Heart left ventricle (tissue), 16 donors: ENCODE measurements at regions not wholly inside any gene's neighbourhood (a gene's known extent, or its start where the extent isn't known, plus 50 kb on each side); places are given as distances from the start of the nearest gene placed in this dataset.

Experiments used
- ATAC-seq, 4 donors: fragments of 200-7000 bp; cut with Tn5 transposase; one replicate each; pipeline ENCODE4 v1.9.1; 2020 to 2022; ENCODE audit warnings: moderate library complexity in 4 of 4, mild to moderate bottlenecking in 3 of 4, moderate number of reproducible peaks in 1 of 4
- DNase-seq, 5 donors: peaks; one replicate each; pipeline ENCODE4 v3.0.0-alpha.2; 2020
- H3K27ac ChIP-seq, 12 donors: fragments of 200-600 bp; sonication (generic) in 4 of 12; one replicate each; pipeline versions ENCODE4 v1.5.0 to v1.8.0; 2016 to 2022; ENCODE audit warnings: mild to moderate bottlenecking in 2 of 12
- H3K27me3 ChIP-seq, 9 donors: fragments of 200-600 bp; sonication (generic) in 2 of 9; one replicate each; pipeline versions ENCODE4 v1.5.1 to v1.8.0; 2016 to 2022; ENCODE audit warnings: mild to moderate bottlenecking in 3 of 9
- H3K36me3 ChIP-seq, 9 donors: fragments of 200-600 bp; sonication (generic) in 2 of 9; one replicate each; pipeline versions ENCODE4 v1.5.0 to v1.8.0; 2018 to 2022; ENCODE audit warnings: mild to moderate bottlenecking in 2 of 9
- H3K4me1 ChIP-seq, 12 donors: fragments of 200-600 bp; sonication (generic) in 4 of 12; one replicate each; pipeline versions ENCODE4 v1.5.0 to v1.8.0; 2016 to 2022; ENCODE audit warnings: mild to moderate bottlenecking in 3 of 12
- H3K4me3 ChIP-seq, 12 donors: fragments of 200-600 bp; sonication (generic) in 4 of 12; one replicate each; pipeline versions ENCODE4 v1.5.0 to v1.8.0; 2017 to 2022; ENCODE audit warnings: mild to moderate bottlenecking in 9 of 12, moderate library complexity in 4 of 12
- H3K9me3 ChIP-seq, 12 donors: fragments of 200-600 bp; sonication (generic) in 4 of 12; one replicate each; pipeline versions ENCODE4 v1.5.0 to v1.8.0; 2016 to 2022; ENCODE audit warnings: mild to moderate bottlenecking in 1 of 12
- CTCF ChIP-seq, 12 donors: fragments of 200-600 bp; sonication (generic) in 4 of 12; IDR thresholded peaks; one replicate each; pipeline versions ENCODE4 v1.5.0 to v1.8.0; 2018 to 2022; ENCODE audit warnings: antibody characterized with exemption in 12 of 12, mild to moderate bottlenecking in 5 of 12
- POLR2A ChIP-seq, 2 donors: fragments of 450-650 bp; IDR thresholded peaks; one replicate each; pipeline ENCODE4 v1.6.1; 2017; ENCODE audit warnings: antibody characterized with exemption in 2 of 2, mild to moderate bottlenecking in 2 of 2, moderate library complexity in 2 of 2
- WGBS, 4 donors: extraction: QIAGEN DNeasy Blood & Tissue Kit in 2 of 4; methylation state at CpG; one replicate each; pipeline versions ENCODE4 v1.1.5 to v1.1.7; 2013 to 2018; 5-methylcytosine and 5-hydroxymethylcytosine counted together
- intact Hi-C, 10 donors: fragments of 100-400 bp; cut with DNase I; formaldehyde crosslinking; loops; one replicate each; pipeline versions ENCODE4 v1.11.1 to v1.14.2; 2022
- donor health status: ischemic (EF 13 %, LVEDD 7.1; RV severe dilation, severe dysfunction).
- donor health status: healthy with polysubstance abuse.
- donor health status: DM: no; HTN: yes; CAD: no.
- donor health status: DM: no; HTN: no; CAD: no.
- donor health status: ischemic (EF 25% LVEDD 6.9; RV normal size, moderate dysfunction).
- donor health status: ischemic (EF 25% LVEDD 5.7; RV mildly dilated, moderate dysfunction).
- donor health status: healthy.
- donor health status: DM: yes; HTN: yes; CAD: no.
- donor health status: ischemic (EF 35%, LVEDD 5.7; RV mildly dilated, moderate dysfunction).
- donor health status: nonischemic (EF 11% LVEDD 7.7; RV severe dilation, severe dysfunction).
- donor health status: DM: yes; HTN: yes; CAD: no.
- donor health status: PGD.
- donor health status: ischemic (EF 29% LVEDD 5.4; RV normal size, mild dysfunction).
- donor health status: nonischemic (EF 23%, LVEDD 6.1; RV moderate dilation, normal function).

DNA sequence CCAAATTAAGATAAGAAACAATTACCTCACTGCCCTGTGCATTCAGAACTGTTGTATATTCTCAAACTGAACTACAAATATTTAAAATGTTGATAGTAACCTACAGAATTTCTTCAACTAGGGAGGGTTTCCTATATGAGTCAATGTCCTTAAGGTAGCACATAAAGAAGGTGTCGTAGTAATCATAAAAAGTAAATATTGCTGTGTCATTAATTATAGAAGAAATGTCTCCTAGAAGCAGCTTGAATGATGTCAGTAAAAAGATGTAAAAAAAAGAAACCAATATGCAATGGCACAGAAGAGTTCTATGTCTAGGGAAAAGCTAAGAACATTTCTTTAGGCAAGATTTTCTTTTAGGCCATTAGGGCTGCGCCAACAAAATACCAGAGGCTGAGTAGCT lies 559.6 kb upstream of the EPHA5 start:
- Histone ChIP-seq H3K4me1 (no peaks in the 10 kb centered on the region), H3K36me3 (no peaks in the 10 kb centered on the region), H3K27ac (no peak overlapping the region), H3K27me3 (no peaks in the 10 kb centered on the region), H3K4me3 (no peak overlapping the region), H3K9me3 (peaks cover 0 to under 1% (median 0%) of the 10 kb centered on the region in 12 donors)
- intact Hi-C loops: no loop called here
- DNase-seq (no peak), ATAC-seq (no peak)
- TF ChIP-seq CTCF (IDR thresholded peaks at IDR 0.05) (no peak), POLR2A (IDR thresholded peaks at IDR 0.05) (no peak)
- 76 to 84% (median 77%) methylated on average over 2 of the region's 2 CpGs for WGBS, 4 donors

- Histone ChIP-seq H3K9me3 (peaks cover 0 to 3% (median 0%) of the 10 kb centered on the region in 12 donors), H3K4me1 (no peaks in the 10 kb centered on the region), H3K27me3 (no peaks in the 10 kb centered on the region), H3K4me3 (no peak overlapping the region), H3K27ac (no peak overlapping the region), H3K36me3 (no peaks in the 10 kb centered on the region)
- ATAC-seq (no peak), DNase-seq (no peak)
- intact Hi-C loops: no loop called here
- WGBS, 4 donors: 88 to 96% (median 92%) methylated on average over 1 of the region's 1 CpG
- TF ChIP-seq CTCF (IDR thresholded peaks at IDR 0.05): no peak
- TF ChIP-seq POLR2A (IDR thresholded peaks at IDR 0.05): no peak
Measured at GRCh38 chr4:66225539-66225938, 555.2 kb upstream of the EPHA5 start.

- H3K9me3 ChIP-seq: peaks cover 0 to 3% (median 0%) of the 10 kb centered on the region in 12 donors
- intact Hi-C loops: no loop called here
- WGBS, 4 donors: 66 to 72% (median 68%) methylated on average over 9 of the region's 9 CpGs
- ATAC-seq (no peak), DNase-seq (no peak)
- no peaks in the 10 kb centered on the region for H3K4me1 ChIP-seq
- H3K27me3 ChIP-seq: no peaks in the 10 kb centered on the region
- no peaks in the 10 kb centered on the region for H3K36me3 ChIP-seq
- TF ChIP-seq POLR2A (IDR thresholded peaks at IDR 0.05): no peak
- TF ChIP-seq CTCF (IDR thresholded peaks at IDR 0.05): no peak
- no peak overlapping the region for H3K27ac ChIP-seq
- no peak overlapping the region for H3K4me3 ChIP-seq
Measured at GRCh38 chr4:66223068-66223703, 552.9 kb upstream of the EPHA5 start.

- TF ChIP-seq POLR2A (IDR thresholded peaks at IDR 0.05) (no peak), CTCF (IDR thresholded peaks at IDR 0.05) (no peak)
- intact Hi-C loops: no loop called here
- DNase-seq (no peak), ATAC-seq (no peak)
- peaks cover 0 to 8% (median 0%) of the 10 kb centered on the region in 12 donors for H3K9me3 ChIP-seq
- H3K4me1 ChIP-seq: no peaks in the 10 kb centered on the region
- no peaks in the 10 kb centered on the region for H3K36me3 ChIP-seq
- H3K27ac ChIP-seq: no peak overlapping the region
- H3K27me3 ChIP-seq: no peaks in the 10 kb centered on the region
- WGBS, 4 donors: 48 to 73% (median 66%) methylated on average over 2 of the region's 2 CpGs
- no peak overlapping the region for H3K4me3 ChIP-seq
Measured at GRCh38 chr4:66219401-66219800, 549.1 kb upstream of the EPHA5 start.
